Body of pancreas (tissue), 4 donors: ENCODE measurements at regions not wholly inside any gene's neighbourhood (a gene's known extent, or its start where the extent isn't known, plus 50 kb on each side); places are given as distances from the start of the nearest gene placed in this dataset.

Experiments used
- ATAC-seq: fragments of 150-250 bp; one replicate; pipeline ENCODE4 v1.9.1; 2016
- DNase-seq, 4 donors: peaks; one replicate each; pipeline ENCODE4 v3.0.0-alpha.2; 2019
- H3K27ac ChIP-seq, 4 donors: fragments of 200-600 bp; sonication (generic); 1 replicate in 3 of 4; 2 replicates in 1 of 4; pipeline versions ENCODE4 v1.5.1 to v1.6.1; 2016 to 2019; ENCODE audit warnings: mild to moderate bottlenecking in 1 of 4, mixed read lengths in 1 of 4, moderate library complexity in 1 of 4
- H3K27me3 ChIP-seq, 2 donors: fragments of 200-600 bp; sonication (generic); one replicate each; pipeline ENCODE4 v1.6.0; 2016; ENCODE audit warnings: mild to moderate bottlenecking in 1 of 2
- H3K36me3 ChIP-seq, 2 donors: fragments of 200-600 bp; sonication (generic); replicated peaks in 1 of 2; 2 replicates each; pipeline ENCODE4 v1.5.1; 2016; ENCODE audit warnings: low read depth in 2 of 2; ENCODE audit not compliant: insufficient read depth in 1 of 2
- H3K4me1 ChIP-seq: fragments of 200-600 bp; sonication (generic); one replicate; pipeline ENCODE4 v1.6.0; 2016
- H3K4me3 ChIP-seq, 2 donors: fragments of 200-600 bp; sonication (generic); 1 replicate in 1 of 2; 2 replicates in 1 of 2; pipeline ENCODE4 v1.5.1; 2016 to 2019
- H3K9me3 ChIP-seq, 3 donors: fragments of 200-600 bp; sonication (generic); 1 replicate in 2 of 3; 2 replicates in 1 of 3; pipeline ENCODE4 v1.5.1; 2016
- POLR2A ChIP-seq, 3 donors: fragments of 450-650 bp; IDR thresholded peaks; one replicate each; pipeline ENCODE4 v1.6.1; 2016; ENCODE audit warnings: antibody characterized with exemption in 3 of 3, mild to moderate bottlenecking in 2 of 3
- WGBS, 2 donors: methylation state at CpG; one replicate each; pipeline ENCODE4 v1.1.5; 2017; 5-methylcytosine and 5-hydroxymethylcytosine counted together
- intact Hi-C: fragments of 100-400 bp; cut with DNase I; formaldehyde crosslinking; loops from one replicate; pipeline ENCODE4 v1.15.1; 2023
- TF ChIP-seq, protein P1 (sequence below), 7 experiments: fragments of 450-650 bp in 4 of 7; fragments of 200-600 bp in 3 of 7; sonication (generic) in 3 of 7; IDR thresholded peaks; one replicate each; pipeline ENCODE4 v1.5.1; 2016 to 2019; ENCODE audit warnings: antibody characterized with exemption in 7 of 7

DNA sequence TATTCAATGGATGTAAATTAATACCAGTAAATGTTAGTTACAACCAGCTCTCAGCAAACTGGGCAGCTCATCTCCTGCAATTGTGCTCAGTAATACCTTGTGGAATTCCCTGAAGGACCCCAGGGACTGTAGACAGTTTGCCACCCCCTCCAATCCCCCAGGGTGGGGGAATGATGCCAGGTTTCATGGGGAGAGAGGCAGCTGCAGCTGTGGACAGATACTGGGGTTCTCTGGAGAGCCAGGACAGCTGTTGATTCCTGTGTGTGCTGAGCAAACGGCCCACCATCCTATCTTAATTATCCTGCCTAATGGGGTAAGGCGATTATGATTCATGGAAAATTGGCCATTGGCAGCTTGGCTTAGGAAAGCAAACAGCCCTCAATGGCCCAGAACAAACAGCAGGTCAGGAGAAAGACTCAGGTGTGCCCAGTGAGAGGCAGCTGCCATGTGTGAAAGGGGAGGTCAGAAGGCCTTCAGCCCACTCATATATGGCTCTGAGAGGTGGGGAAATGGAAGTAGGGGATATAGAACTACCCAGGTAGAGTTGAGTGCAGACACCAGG, 148.9 kb upstream of the CTTNBP2NL start:
- no peak for ATAC-seq
- DNase-seq: no peak
- Histone ChIP-seq H3K36me3 (no peaks in the 10 kb centered on the region), H3K4me3 (no peak overlapping the region), H3K27ac (no peak overlapping the region), H3K4me1 (peaks cover 14% of the 10 kb centered on the region), H3K27me3 (no peaks in the 10 kb centered on the region), H3K9me3 (no peaks in the 10 kb centered on the region)
- WGBS, 2 donors: 16 to 23% methylated on average over 2 of the region's 2 CpGs
- TF ChIP-seq, protein P1, sequence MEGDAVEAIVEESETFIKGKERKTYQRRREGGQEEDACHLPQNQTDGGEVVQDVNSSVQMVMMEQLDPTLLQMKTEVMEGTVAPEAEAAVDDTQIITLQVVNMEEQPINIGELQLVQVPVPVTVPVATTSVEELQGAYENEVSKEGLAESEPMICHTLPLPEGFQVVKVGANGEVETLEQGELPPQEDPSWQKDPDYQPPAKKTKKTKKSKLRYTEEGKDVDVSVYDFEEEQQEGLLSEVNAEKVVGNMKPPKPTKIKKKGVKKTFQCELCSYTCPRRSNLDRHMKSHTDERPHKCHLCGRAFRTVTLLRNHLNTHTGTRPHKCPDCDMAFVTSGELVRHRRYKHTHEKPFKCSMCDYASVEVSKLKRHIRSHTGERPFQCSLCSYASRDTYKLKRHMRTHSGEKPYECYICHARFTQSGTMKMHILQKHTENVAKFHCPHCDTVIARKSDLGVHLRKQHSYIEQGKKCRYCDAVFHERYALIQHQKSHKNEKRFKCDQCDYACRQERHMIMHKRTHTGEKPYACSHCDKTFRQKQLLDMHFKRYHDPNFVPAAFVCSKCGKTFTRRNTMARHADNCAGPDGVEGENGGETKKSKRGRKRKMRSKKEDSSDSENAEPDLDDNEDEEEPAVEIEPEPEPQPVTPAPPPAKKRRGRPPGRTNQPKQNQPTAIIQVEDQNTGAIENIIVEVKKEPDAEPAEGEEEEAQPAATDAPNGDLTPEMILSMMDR (IDR thresholded peaks at IDR 0.05): no peak
- TF ChIP-seq POLR2A (IDR thresholded peaks at IDR 0.05): no peak
- intact Hi-C loops: no loop called here

DNA sequence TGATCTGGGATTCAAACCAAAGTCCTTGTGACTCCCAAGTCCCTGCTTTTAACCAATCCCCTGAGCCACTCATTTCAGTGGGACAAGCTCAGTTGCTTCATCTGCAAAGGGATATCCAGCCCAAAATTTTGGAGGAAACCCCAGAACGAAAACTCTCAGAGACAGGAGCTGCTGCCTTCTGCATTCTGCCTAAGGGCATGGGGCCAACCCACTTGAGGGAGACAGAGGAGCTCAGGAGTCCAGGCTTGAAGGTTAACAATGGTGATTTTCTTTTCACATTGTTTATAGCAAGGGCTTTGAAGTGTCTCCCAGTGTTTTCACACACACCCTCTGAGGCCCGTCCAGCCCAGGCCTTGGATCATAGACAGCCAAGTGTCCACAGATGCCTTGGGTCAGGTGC, 148.1 kb upstream of the CTTNBP2NL start:
- peaks cover 14% of the 10 kb centered on the region for H3K4me1 ChIP-seq
- WGBS, 2 donors: 43 to 73% methylated on average over 1 to 2 of the region's 2 CpGs
- intact Hi-C loops: no loop called here
- TF ChIP-seq, protein P1 (IDR thresholded peaks at IDR 0.05): no peak
- no peak for TF ChIP-seq POLR2A (IDR thresholded peaks at IDR 0.05)
- H3K27me3 ChIP-seq: no peaks in the 10 kb centered on the region
- DNase-seq: peak in 3 of 4 donors; percentile 16 to 28 (median 26)
- H3K27ac ChIP-seq: no peak overlapping the region
- H3K36me3 ChIP-seq: no peaks in the 10 kb centered on the region
- ATAC-seq: no peak
- no peaks in the 10 kb centered on the region for H3K9me3 ChIP-seq
- H3K4me3 ChIP-seq: no peak overlapping the region

DNA sequence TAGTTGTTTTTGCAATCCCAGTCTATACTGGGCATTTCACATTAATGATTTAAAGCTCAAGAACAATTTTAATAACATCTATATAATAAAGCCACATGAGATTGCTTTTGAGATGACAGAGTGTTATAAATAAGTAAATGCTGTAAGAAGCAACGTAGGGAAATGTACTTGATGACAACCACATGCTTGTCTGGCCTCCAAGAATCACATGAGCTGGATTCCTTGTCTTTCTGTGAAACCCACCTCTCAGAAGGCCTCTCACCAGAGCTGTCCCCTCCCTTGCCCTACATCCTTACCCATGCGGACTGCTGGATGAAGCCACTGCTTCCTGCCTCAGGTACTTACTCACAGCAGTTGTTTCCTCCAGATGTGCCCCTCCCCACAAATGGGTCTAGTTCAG, 145.1 kb upstream of the CTTNBP2NL start:
- H3K27me3 ChIP-seq: no peaks in the 10 kb centered on the region
- no peaks in the 10 kb centered on the region for H3K36me3 ChIP-seq
- ATAC-seq (no peak), DNase-seq (no peak)
- no peaks in the 10 kb centered on the region for H3K9me3 ChIP-seq
- H3K4me3 ChIP-seq: no peak overlapping the region
- no peak overlapping the region for H3K27ac ChIP-seq
- intact Hi-C loops: no loop called here
- TF ChIP-seq, protein P1 (IDR thresholded peaks at IDR 0.05): no peak
- no peak for TF ChIP-seq POLR2A (IDR thresholded peaks at IDR 0.05)
- H3K4me1 ChIP-seq: peaks cover 14% of the 10 kb centered on the region
- WGBS, 2 donors: 72 to 96% methylated on average over 2 of the region's 2 CpGs

DNA sequence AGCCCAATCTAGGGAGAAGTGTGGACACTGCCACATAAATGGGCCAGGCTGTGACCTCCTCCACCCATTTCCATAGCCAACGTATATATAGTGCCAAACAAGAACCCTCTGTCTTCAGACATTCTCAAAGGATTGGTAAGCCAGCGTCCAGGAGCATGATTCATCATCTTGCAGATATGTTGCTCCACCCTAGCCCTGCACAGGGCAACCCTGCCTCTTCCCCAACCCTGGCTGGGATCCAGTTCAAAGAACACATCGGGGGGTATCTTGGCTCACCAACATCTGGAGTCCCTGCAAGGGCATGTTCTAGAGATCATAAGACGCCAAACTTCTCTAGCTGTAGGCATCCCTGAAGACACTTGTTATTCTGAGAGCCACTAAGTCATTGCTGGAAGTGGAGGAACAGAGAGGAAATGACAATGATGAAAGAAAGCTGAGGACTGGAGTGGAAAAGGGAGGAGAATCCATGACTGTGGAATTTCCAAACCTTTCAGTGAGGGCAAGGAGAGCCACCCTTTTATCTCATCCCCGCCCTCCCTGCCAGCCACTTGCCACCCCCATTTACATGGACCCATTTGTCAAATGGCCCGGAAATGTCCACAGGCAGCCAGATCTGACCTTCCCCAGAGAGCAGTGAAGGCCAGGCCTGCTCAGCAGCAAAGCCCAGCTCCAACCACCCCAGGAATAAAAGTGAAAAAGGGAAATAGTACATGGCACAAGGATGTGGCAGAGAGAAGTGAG, 144.1 kb upstream of the CTTNBP2NL start:
- Histone ChIP-seq H3K36me3 (no peaks in the 10 kb centered on the region), H3K4me1 (peaks cover 14% of the 10 kb centered on the region), H3K27ac (no peak overlapping the region), H3K9me3 (no peaks in the 10 kb centered on the region), H3K4me3 (no peak overlapping the region), H3K27me3 (no peaks in the 10 kb centered on the region)
- no peak for DNase-seq
- TF ChIP-seq POLR2A (IDR thresholded peaks at IDR 0.05): no peak
- TF ChIP-seq, protein P1 (IDR thresholded peaks at IDR 0.05): no peak
- ATAC-seq: no peak
- whole genome bisulfite sequencing, 2 donors: 82 to 87% methylated on average over 5 to 6 of the region's 6 CpGs
- intact Hi-C loops: no loop called here

DNA sequence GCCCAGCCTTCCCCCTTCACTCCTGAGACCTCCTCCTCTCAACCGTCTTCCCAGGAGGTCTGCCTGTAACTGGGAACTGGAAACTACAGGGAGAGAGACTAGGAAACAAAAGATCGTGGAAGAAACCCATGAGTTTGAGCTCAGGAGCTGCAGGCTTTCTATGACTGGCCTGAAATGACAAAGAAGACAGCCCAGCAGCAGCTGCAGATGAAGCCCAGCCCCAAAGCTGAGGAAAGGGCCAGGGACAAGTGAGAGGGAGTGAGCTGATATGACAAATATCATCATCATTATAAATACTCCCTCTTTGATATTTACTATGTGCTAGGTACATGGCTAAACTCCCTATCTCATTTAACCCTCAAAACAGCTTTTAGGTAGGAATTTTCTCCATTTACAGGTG, 142.6 kb upstream of the CTTNBP2NL start:
- WGBS, 2 donors: 52 to 69% methylated on average over 2 of the region's 2 CpGs
- H3K27me3 ChIP-seq: no peaks in the 10 kb centered on the region
- intact Hi-C loops: no loop called here

More for the DNA sequence above, 142.6 kb upstream of the CTTNBP2NL start:
- H3K4me1 ChIP-seq: peaks cover 2% of the 10 kb centered on the region
- no peaks in the 10 kb centered on the region for H3K36me3 ChIP-seq
- no peaks in the 10 kb centered on the region for H3K9me3 ChIP-seq
- H3K4me3 ChIP-seq: no peak overlapping the region
- no peak for TF ChIP-seq POLR2A (IDR thresholded peaks at IDR 0.05)
- TF ChIP-seq, protein P1 (IDR thresholded peaks at IDR 0.05): no peak
- DNase-seq (no peak), ATAC-seq (no peak)
- no peak overlapping the region for H3K27ac ChIP-seq
